SU-DHL-6 (cell line): ENCODE measurements at regions not wholly inside any gene's neighbourhood (a gene's known extent, or its start where the extent isn't known, plus 50 kb on each side); places are given as distances from the start of the nearest gene placed in this dataset.

Experiments
- H2AFZ ChIP-seq: fragments of 200-600 bp; sonication (generic); 2 replicates; pipeline ENCODE4 v1.6.1; 2014; ENCODE audit warnings: low read depth, mild to moderate bottlenecking, moderate library complexity, mixed read lengths, antibody characterized with exemption, low read length; ENCODE audit not compliant: severe bottlenecking
- H3F3A ChIP-seq: fragments of 200-600 bp; shearing (Covaris generic); 2 replicates; pipeline ENCODE4 v1.6.0; 2016; ENCODE audit warnings: antibody characterized with exemption, mild to moderate bottlenecking; ENCODE audit not compliant: insufficient read depth
- H3K27ac ChIP-seq: fragments of 200-600 bp; sonication (generic); 2 replicates; pipeline ENCODE4 v1.5.1; 2016; ENCODE audit warnings: low read depth, mild to moderate bottlenecking, low read length, moderate library complexity, mixed read lengths
- H3K27me3 ChIP-seq: fragments of 200-600 bp; sonication (generic), shearing (Covaris generic); 2 replicates; pipeline ENCODE4 v1.6.0; 2014; ENCODE audit warnings: mild to moderate bottlenecking, low read length
- H3K36me3 ChIP-seq: fragments of 200-600 bp; sonication (generic); 2 replicates; pipeline ENCODE4 v1.6.1; 2014; ENCODE audit warnings: mild to moderate bottlenecking, low read length, mixed read lengths
- H3K4me2 ChIP-seq: fragments of 300-600, 200-600 bp; shearing (Covaris generic), sonication (generic); 2 replicates; pipeline ENCODE4 v1.6.0; 2014; ENCODE audit warnings: low read length, low read depth, mild to moderate bottlenecking; ENCODE audit not compliant: poor library complexity, severe bottlenecking
- H3K4me3 ChIP-seq: fragments of 200-600 bp; sonication (generic); 2 replicates; pipeline ENCODE4 v1.5.1; 2014; ENCODE audit warnings: antibody characterized with exemption, low read length, mild to moderate bottlenecking, mixed read lengths; ENCODE audit not compliant: insufficient read depth, poor library complexity, severe bottlenecking
- H3K79me2 ChIP-seq: fragments of 200-600 bp; sonication (generic); 2 replicates; pipeline ENCODE4 v1.6.1; 2014; ENCODE audit warnings: mild to moderate bottlenecking, low read length, moderate library complexity; ENCODE audit not compliant: insufficient read depth
- H3K9ac ChIP-seq: fragments of 200-600 bp; sonication (generic); 2 replicates; pipeline ENCODE4 v1.7.0; 2014; ENCODE audit warnings: mild to moderate bottlenecking, low read length
- H3K9me2 ChIP-seq: fragments of 200-600 bp; sonication (generic); replicated peaks from 2 replicates; pipeline ENCODE4 v1.6.1; 2014; ENCODE audit warnings: low read length; ENCODE audit not compliant: insufficient read depth
- H3K9me3 ChIP-seq: fragments of 200-600 bp; sonication (generic); 2 replicates; pipeline ENCODE4 v1.6.1; 2014; ENCODE audit warnings: low read length, mixed read lengths; ENCODE audit not compliant: insufficient read depth
- H4K20me1 ChIP-seq: fragments of 200-600 bp; sonication (generic); 2 replicates; pipeline ENCODE4 v1.6.1; 2014; ENCODE audit warnings: low read depth, mild to moderate bottlenecking, antibody characterized with exemption, low read length, moderate library complexity, mixed read lengths
- CTCF ChIP-seq: fragments of 200-600 bp; sonication (generic); IDR thresholded peaks from one replicate; pipeline ENCODE4 v1.5.1; 2017; ENCODE audit warnings: antibody characterized with exemption, mild to moderate bottlenecking, low read length, moderate library complexity; ENCODE audit not compliant: insufficient read depth, poor library complexity, severe bottlenecking
- EZH2phosphoT487 ChIP-seq: fragments of 200-600 bp; sonication (generic), shearing (Covaris generic); conservative IDR thresholded peaks from 2 replicates; pipeline ENCODE4 v1.6.1; 2018; ENCODE audit warnings: mild to moderate bottlenecking, antibody characterized with exemption, low read length, moderate library complexity, mixed read lengths

GRCh38 chr4:27094783-27095182, 234.1 kb downstream of the STIM2 start:
- H3K4me2 ChIP-seq: no peak overlapping the region
- TF ChIP-seq CTCF: no peak
- TF ChIP-seq EZH2phosphoT487: no peak

GRCh38 chr4:27096142-27096824, 235.6 kb downstream of the STIM2 start:
- Histone ChIP-seq H4K20me1 (no peaks in the 10 kb centered on the region), H2AFZ (no peak overlapping the region), H3K27ac (no peak overlapping the region), H3K9me3 (no peaks in the 10 kb centered on the region), H3K9ac (no peak overlapping the region), H3K36me3 (no peaks in the 10 kb centered on the region), H3F3A (no peaks in the 10 kb centered on the region), H3K4me3 (no peak overlapping the region), H3K4me2 (no peak overlapping the region), H3K9me2 (no peaks in the 10 kb centered on the region), H3K27me3 (no peaks in the 10 kb centered on the region), H3K79me2 (no peaks in the 10 kb centered on the region)
- TF ChIP-seq EZH2phosphoT487 (no peak), CTCF (no peak)

More at GRCh38 chr4:27094783-27095182, 234.1 kb downstream of the STIM2 start:
- H3K27me3 ChIP-seq: no peaks in the 10 kb centered on the region
- H3K79me2 ChIP-seq: no peaks in the 10 kb centered on the region
- H4K20me1 ChIP-seq: no peaks in the 10 kb centered on the region
- H3K9me2 ChIP-seq: no peaks in the 10 kb centered on the region
- no peak overlapping the region for H3K27ac ChIP-seq
- H3K9ac ChIP-seq: no peak overlapping the region
- H2AFZ ChIP-seq: no peak overlapping the region
- no peak overlapping the region for H3K4me3 ChIP-seq
- no peaks in the 10 kb centered on the region for H3K9me3 ChIP-seq
- no peaks in the 10 kb centered on the region for H3F3A ChIP-seq
- no peaks in the 10 kb centered on the region for H3K36me3 ChIP-seq

GRCh38 chr4:27098034-27098433, 237.4 kb downstream of the STIM2 start:
- Histone ChIP-seq H3K4me3 (no peak overlapping the region), H3K27me3 (no peaks in the 10 kb centered on the region), H3K36me3 (no peaks in the 10 kb centered on the region), H2AFZ (no peak overlapping the region), H3K9me2 (no peaks in the 10 kb centered on the region), H3K79me2 (no peaks in the 10 kb centered on the region), H3K9me3 (no peaks in the 10 kb centered on the region), H3F3A (no peaks in the 10 kb centered on the region), H3K27ac (no peak overlapping the region), H4K20me1 (no peaks in the 10 kb centered on the region), H3K9ac (no peak overlapping the region), H3K4me2 (no peak overlapping the region)
- TF ChIP-seq EZH2phosphoT487 (no peak), CTCF (no peak)
